Lung microvascular endothelial cell (primary cell): ENCODE measurements at regions not wholly inside any gene's neighbourhood (a gene's known extent, or its start where the extent isn't known, plus 50 kb on each side); places are given as distances from the start of the nearest gene placed in this dataset.
"Not testable (repeated sequence)": the region's sequence is repeated elsewhere in the genome, so short reads cannot be mapped to it uniquely, and the experiment has no call there.

Experiments
- DNase-seq, 2 donors: peaks; one replicate each; pipeline versions ENCODE4 v3.0.0 to v3.0.0-alpha.2; 2010; ENCODE audit warnings: low read depth in 2 of 2

GRCh38 chr9:66765531-66765930 lies 135.0 kb upstream of the ZNF658 start:
- not testable (repeated sequence) for DNase-seq

GRCh38 chr9:66771504-66771903 lies 129.0 kb upstream of the ZNF658 start:
- not testable (repeated sequence) for DNase-seq

DNA sequence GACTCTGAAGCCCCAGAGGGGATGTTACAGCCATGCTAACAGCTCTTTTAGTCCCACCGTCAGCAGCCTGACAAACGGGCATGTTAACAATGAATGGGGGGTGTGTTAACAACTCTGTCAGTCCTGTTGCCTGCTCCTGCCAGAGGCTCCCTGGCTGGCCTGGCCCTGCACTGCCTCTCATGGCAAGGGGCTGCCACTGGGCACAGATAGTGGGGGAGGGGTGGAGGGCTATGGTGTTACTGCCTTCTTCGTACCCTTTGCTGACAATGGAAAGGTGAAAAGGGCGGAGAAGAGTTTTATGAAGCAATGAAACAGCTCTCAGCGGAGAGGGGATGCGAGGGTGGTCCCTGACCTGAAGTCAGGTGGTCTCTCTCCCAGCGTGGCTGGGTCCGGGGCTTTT lies 125.9 kb upstream of the ZNF658 start:
- DNase-seq, result not testable (repeated sequence)

DNA sequence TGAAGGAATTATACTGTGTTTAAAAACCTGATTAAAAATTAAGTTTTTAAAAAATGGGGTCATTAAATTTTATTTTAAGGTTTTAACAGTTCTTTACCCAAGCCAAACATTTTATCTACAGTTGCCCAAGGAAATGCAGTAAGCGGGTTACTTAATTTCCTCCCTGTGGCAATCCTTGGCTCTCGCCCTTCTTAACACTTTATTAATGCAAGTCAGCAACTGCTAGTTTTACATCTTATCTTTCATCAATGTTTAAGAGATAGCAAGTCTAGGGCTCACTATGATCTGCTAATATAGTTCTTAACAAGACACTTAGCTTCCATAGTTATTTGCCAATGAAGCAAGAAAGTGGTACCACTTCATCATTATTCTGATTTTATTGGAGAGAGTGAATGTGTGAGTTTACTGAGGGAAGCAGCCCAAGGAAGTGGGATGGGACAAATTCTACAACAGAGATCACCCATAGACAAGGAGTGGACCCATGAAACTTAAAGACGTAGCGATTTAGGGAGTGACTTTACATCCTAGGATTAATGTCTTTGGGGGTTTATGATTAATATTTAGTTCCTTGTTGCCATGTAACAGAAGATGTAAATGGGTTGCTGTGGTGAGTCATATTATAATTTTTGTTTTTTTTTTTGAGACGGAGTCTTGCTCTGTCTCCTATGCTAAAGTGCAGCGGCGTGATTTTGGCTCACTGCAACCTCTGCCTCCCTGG lies 120.4 kb upstream of the ZNF658 start:
- DNase-seq, result not testable (repeated sequence)

DNA sequence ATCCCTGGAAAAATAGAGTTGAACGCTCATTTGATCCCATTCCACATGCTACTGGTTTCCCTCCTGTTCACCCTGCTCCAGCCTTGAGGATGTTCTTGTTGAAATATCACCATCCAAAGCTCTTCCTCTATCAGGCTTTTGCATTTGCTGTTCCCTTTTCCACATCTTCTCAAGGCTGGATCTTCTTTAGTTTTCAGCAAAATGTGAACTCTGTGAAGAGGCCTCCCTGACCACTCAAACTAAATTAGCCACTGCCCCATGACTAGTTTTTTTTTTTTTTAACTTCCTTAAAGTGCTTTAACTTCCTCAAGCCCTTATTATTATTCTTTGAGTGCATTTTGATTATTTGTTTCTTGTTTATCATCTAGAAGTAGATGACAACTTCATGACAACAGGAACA lies 119.3 kb upstream of the ZNF658 start:
- not testable (repeated sequence) for DNase-seq

GRCh38 chr9:66782010-66782409 lies 118.5 kb upstream of the ZNF658 start:
- not testable (repeated sequence) for DNase-seq

DNA sequence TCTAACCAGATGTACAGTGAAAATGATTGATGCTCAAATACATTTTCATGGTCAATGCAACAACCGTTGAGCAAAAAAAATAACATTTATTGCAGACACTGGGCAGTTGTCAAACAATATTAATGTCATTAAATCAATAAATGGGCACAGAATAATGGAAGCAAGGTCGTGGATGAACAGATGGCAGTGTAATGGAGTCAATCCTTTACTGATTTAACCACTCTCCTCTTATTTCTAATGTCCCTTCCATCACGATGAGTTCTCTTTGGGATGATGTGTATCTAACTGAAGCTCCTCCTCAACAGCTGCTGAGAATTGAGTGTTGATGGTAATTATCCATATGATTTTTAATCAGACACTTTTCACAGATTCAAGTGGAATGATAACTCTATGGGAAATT lies 114.9 kb upstream of the ZNF658 start:
- not testable (repeated sequence) for DNase-seq

DNA sequence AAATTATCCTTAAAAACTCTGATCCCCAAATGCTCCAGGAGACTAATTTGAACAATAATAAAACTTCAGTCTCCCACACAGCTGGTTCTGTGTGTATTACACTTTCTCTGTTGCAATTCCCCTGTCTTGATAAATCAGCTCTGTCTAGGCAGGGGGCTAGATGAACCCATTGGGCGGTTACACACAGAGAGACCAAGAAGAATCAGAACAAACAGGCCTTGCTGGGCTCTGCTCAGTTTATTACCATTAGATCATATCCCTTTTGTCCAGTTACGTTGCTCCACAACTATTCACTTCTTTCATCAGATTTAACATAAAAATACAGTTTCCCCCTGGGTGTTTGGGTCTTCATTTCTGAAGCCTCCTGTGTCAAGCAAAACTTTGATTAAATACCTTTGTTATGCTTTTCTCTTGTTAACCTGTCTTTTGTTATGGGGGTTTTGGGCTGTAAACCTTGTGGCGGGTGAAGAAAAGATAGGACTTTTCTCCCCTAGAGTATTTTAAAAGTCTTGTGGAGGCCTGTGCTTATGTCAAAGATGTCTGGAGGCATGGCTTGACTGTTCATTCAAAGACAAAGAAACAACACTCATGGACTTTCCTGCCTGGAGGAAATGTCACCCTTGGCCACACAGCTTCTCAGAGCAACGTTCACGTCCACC lies 109.3 kb upstream of the ZNF658 start:
- not testable (repeated sequence) for DNase-seq

- DNase-seq, result not testable (repeated sequence)
Observed at GRCh38 chr9:66794769-66795168, 105.8 kb upstream of the ZNF658 start.

- not testable (repeated sequence) for DNase-seq
Observed at GRCh38 chr9:66795723-66796503, 104.6 kb upstream of the ZNF658 start.

GRCh38 chr9:66797905-66798616 lies 102.5 kb upstream of the ZNF658 start:
- peak in 1 of 2 donors; percentile 52 for DNase-seq

DNA sequence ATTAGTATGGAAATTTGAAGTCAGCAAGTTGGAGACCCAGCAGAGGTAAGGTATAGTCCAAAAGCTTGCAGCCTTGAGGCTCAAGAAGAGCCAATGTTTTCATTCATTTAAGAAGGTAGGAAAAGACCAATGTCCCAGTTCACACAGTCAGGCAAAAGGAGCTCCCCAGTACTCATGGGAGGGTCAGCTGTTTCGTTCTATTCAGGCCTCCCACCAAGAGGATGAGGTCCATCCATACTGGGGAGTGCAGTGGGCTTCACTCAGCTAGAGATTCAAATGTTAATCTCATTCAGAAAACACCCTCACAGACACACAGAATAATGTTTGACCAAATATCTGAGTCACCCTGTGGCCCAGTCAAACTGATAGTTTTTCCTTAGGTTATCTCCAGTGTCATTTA lies 96.9 kb upstream of the ZNF658 start:
- DNase-seq, result not testable (repeated sequence)

DNA sequence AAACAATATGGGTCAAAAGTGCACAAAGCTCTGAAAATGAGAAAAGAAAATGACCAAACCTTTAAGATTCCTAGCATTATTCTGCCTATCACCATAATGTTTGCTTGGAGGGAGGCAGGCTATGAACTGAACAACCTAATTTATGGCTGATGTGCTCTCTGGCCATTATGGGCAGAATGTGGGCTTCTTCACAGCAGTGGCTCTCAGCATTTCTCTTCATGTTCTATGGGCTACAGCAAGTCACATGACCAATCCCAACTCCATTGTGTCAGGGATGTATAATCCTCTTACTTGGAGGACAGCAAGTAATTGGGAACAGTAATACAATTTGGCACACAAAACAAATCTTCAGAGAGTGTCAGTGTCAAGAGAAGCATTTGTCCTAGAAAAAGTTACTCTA lies 90.3 kb upstream of the ZNF658 start:
- not testable (repeated sequence) for DNase-seq

GRCh38 chr9:66812367-66812766 lies 88.2 kb upstream of the ZNF658 start:
- DNase-seq, result not testable (repeated sequence)

- not testable (repeated sequence) for DNase-seq
Observed at GRCh38 chr9:66812967-66813366, 87.6 kb upstream of the ZNF658 start.

- DNase-seq, result not testable (repeated sequence)
Observed at GRCh38 chr9:66814038-66814437, 86.5 kb upstream of the ZNF658 start.

GRCh38 chr9:66819510-66819909 lies 81.0 kb upstream of the ZNF658 start:
- not testable (repeated sequence) for DNase-seq

DNA sequence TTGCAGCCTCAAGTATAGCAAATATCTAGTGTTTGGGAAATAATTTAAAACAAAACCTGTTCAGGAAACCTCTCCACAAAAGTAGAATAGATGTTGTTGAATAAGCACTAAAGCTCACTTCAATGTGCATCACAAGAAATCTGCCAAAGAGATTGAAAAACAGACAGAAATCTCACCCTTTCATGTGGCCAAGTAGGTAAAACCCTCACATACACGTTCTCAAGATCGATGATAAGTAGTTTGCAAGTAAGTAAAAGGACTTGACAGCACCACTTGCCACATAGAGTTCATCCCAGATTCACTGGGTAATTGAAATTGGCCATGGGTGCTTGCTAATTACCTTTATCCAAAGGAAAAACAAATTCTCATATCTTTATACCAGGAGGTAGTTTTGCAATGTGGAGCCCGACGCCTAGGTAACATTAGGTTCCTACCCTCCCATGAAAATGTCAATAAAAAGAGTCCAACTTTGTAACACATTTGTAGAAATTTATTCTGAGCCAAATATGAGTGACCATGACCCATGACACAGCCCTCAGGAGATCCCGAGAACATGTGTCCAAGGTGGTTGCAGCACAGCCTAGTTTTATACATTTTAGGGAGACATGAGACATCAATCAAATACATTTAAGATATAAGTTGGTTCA lies 80.4 kb upstream of the ZNF658 start:
- not testable (repeated sequence) for DNase-seq

DNA sequence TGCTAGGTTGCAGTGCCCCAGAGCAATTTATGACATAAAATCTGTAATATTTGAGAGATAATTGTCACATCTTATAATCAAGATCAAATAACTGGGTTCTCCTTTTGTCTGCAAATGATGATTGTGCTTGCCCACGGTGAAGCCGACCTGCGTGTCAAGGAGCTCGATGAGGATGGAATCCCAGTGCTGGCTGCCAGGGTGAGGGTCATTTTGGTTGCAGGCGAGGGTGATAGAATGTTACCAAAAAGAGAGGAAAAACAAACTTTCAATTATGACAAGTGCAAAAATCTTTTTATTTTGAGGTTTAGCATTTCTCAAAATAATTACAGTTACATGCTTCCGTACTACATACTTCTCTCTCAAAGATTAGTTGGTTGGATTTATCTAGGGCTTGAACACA lies 76.4 kb upstream of the ZNF658 start:
- not testable (repeated sequence) for DNase-seq

- not testable (repeated sequence) for DNase-seq
Observed at GRCh38 chr9:66829853-66830252, 70.7 kb upstream of the ZNF658 start.
